Mucosa of descending colon (tissue), 3 donors: ENCODE measurements at regions not wholly inside any gene's neighbourhood (a gene's known extent, or its start where the extent isn't known, plus 50 kb on each side); places are given as distances from the start of the nearest gene placed in this dataset.
A peak's percentile ranks its signal among the peaks of the same experiment; 100 is the strongest.

ENCODE experiments used
- ATAC-seq: fragments of 200-7000 bp; cut with Tn5 transposase; one replicate; pipeline ENCODE4 v1.9.1; 2020; ENCODE audit warnings: mild to moderate bottlenecking, moderate library complexity
- DNase-seq, 3 donors: peaks; one replicate each; pipeline ENCODE4 v3.0.0-alpha.2; 2020
- H3K36me3 ChIP-seq: fragments of 200-600 bp; one replicate; pipeline ENCODE4 v1.8.0; 2021; ENCODE audit warnings: low read depth, mild to moderate bottlenecking
- H3K4me1 ChIP-seq: fragments of 200-600 bp; one replicate; pipeline ENCODE4 v1.8.0; 2021; ENCODE audit warnings: low read depth, mild to moderate bottlenecking
- H3K4me3 ChIP-seq: fragments of 200-600 bp; one replicate; pipeline ENCODE4 v1.8.0; 2021; ENCODE audit warnings: mild to moderate bottlenecking
- H3K9me3 ChIP-seq: fragments of 200-600 bp; one replicate; pipeline ENCODE4 v1.8.0; 2021; ENCODE audit warnings: mild to moderate bottlenecking
- intact Hi-C, 2 donors: fragments of 100-400 bp; cut with DNase I in 1 of 2; cut with micrococcal nuclease in 1 of 2; formaldehyde crosslinking; loops; one replicate each; pipeline versions ENCODE4 v1.11.0 to v1.11.1; 2022; cut with DNase I, micrococcal nuclease
- TF ChIP-seq, protein P1 (sequence below): fragments of 200-600 bp; IDR thresholded peaks from one replicate; pipeline ENCODE4 v1.8.0; 2022; ENCODE audit warnings: antibody characterized with exemption, mild to moderate bottlenecking
- donor health status: DM: no; HTN: no; CAD: no; lungs with moderate emphysema.
- donor health status: DM: no; HTN: no; CAD: no.
- donor health status: DM: no; HTN: yes; CAD: no.

DNA sequence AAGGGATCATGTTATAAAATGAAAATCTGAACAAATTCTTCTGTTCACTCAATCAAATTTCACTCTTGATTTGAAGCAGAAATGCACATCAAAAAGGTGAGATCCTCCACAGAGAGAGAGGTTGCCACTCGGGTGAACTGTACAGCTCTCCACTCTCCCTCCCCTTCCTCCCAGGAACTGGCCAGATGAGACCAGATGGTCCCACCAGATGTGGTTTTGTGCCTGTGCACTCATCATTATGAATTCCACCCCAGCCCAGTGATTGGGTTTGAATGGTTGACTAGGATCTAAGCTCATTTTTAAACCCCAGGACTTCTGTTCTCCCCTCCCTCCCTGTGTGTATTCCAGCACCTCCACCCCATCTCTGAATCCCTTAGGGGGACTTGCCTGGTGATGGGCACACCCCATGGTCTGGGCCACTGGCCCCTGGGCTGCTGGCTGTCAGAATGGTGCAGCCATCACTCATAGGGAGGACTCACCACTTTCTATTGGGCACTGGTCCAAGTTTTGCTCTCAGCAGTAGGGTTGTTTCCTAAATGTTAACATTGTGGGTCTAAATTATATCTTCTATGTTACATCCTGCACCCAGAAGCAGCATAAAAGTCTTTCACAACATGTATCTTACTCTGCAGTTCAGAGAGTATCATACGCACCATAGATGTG lies 393.1 kb downstream of the TNS3 start:
- TF ChIP-seq, protein P1, sequence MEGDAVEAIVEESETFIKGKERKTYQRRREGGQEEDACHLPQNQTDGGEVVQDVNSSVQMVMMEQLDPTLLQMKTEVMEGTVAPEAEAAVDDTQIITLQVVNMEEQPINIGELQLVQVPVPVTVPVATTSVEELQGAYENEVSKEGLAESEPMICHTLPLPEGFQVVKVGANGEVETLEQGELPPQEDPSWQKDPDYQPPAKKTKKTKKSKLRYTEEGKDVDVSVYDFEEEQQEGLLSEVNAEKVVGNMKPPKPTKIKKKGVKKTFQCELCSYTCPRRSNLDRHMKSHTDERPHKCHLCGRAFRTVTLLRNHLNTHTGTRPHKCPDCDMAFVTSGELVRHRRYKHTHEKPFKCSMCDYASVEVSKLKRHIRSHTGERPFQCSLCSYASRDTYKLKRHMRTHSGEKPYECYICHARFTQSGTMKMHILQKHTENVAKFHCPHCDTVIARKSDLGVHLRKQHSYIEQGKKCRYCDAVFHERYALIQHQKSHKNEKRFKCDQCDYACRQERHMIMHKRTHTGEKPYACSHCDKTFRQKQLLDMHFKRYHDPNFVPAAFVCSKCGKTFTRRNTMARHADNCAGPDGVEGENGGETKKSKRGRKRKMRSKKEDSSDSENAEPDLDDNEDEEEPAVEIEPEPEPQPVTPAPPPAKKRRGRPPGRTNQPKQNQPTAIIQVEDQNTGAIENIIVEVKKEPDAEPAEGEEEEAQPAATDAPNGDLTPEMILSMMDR, result no peak
- H3K36me3 ChIP-seq, result no peaks in the 10 kb centered on the region
- H3K4me3 ChIP-seq, result no peak overlapping the region
- no peak for ATAC-seq
- intact Hi-C loops, result no loop called here
- peaks cover 21% of the 10 kb centered on the region for H3K4me1 ChIP-seq
- no peaks in the 10 kb centered on the region for H3K9me3 ChIP-seq
- DNase-seq, result no peak

DNA sequence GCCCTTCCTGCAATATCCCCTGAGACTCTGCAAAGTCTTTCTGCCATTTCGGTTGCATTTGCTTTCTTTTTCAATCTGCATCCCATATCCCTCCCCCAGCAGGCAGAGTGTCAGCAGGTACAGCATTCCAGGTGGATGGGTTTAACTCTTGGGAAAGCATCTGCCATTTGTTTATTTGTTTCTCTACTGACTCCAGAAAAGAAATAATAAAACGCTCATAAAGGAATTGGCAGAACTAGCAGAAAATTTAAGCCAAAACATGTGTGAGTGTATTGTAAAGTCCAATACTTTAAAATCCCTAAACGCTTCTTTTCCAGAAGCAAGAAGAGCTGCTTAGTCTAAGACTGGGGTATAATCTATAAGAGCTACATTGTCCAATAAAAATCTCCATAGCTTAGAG lies 393.8 kb downstream of the TNS3 start:
- no peak overlapping the region for H3K4me3 ChIP-seq
- ATAC-seq (no peak), DNase-seq (no peak)
- TF ChIP-seq, protein P1, result no peak
- H3K36me3 ChIP-seq, result no peaks in the 10 kb centered on the region
- intact Hi-C loops, result no loop called here
- H3K4me1 ChIP-seq, result peaks cover 21% of the 10 kb centered on the region
- no peaks in the 10 kb centered on the region for H3K9me3 ChIP-seq

DNA sequence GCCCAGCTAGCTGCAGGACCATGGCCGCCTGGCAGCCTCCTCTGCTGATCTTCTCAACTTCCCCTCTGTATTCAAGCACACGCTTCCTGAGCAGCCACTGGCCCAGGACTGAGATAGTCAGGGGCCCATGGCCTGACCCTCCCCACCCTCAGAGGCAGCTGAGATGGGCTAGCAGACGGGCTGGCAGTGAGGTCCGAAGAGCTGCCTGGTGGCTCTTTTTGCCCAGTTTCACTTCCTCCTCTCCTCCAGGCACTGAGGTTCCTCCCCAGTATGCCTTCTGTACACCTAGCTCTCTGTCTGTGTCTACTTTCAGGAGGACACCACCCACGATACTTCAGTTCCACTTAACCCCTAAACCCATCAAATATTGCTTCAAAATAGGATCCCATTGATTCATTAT lies 395.6 kb downstream of the TNS3 start:
- intact Hi-C loops, result no loop called here
- Histone ChIP-seq H3K36me3 (no peaks in the 10 kb centered on the region), H3K4me1 (peaks cover 10% of the 10 kb centered on the region), H3K4me3 (no peak overlapping the region), H3K9me3 (no peaks in the 10 kb centered on the region)
- DNase-seq (no peak), ATAC-seq (peak; percentile 13)
- TF ChIP-seq, protein P1, result no peak

DNA sequence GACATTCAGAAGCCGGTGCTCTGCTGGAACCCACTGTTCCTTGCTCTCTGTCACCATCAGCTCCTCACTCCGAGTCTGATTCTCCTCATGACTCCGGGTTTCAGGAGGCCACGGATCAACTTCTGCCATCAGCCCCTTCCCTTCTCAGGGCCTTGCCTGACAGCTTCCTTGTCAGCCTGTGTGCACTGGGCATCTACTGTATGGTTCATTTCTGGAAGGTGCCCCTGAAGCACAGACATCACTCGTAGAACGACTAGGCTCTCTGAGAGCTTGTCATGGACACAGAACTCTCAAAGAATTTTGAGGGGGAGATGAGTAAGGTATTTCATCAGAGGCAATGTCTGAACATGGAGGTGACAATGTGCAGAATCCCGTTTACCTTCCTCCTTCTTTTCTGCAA lies 396.1 kb downstream of the TNS3 start:
- Histone ChIP-seq H3K9me3 (no peaks in the 10 kb centered on the region), H3K4me3 (no peak overlapping the region), H3K36me3 (no peaks in the 10 kb centered on the region), H3K4me1 (peaks cover 5% of the 10 kb centered on the region)
- intact Hi-C loops, result no loop called here
- DNase-seq (no peak), ATAC-seq (no peak)
- TF ChIP-seq, protein P1, result no peak

DNA sequence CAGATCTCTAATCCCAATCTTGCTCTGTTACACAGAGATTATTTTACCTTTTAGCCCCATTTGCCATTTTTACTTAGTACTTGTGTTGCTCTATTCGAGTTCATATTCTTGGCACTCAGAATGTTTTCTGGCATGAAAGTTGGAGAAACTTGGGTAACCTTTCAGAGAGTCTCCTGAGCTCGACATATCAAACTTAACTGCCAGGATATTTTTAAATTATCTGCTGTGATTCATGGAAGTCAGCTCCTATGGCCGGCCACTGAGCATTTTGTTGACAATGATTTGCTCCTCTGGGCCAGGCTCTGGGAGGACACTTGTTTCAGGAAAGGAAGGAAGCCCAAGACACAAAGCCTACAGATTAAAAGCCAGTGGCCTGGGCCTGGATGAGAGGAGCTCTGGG lies 396.7 kb downstream of the TNS3 start:
- TF ChIP-seq, protein P1, result no peak
- no peak overlapping the region for H3K4me3 ChIP-seq
- DNase-seq (no peak), ATAC-seq (no peak)
- intact Hi-C loops, result no loop called here
- H3K36me3 ChIP-seq, result no peaks in the 10 kb centered on the region
- H3K9me3 ChIP-seq, result no peaks in the 10 kb centered on the region
- H3K4me1 ChIP-seq, result peaks cover under 1% of the 10 kb centered on the region
